ENCODE measurements at regions not wholly inside any gene's neighbourhood (a gene's known extent, or its start where the extent isn't known, plus 50 kb on each side); places are given as distances from the start of the nearest gene placed in this dataset.

GRCh38 chr10:43710772-43711471 lies 62.2 kb upstream of the ZNF32 start:
- POLR2A ChIA-PET, result no interaction called here
- CTCF ChIA-PET, result no interaction called here

GRCh38 chr10:43708262-43708661 lies 59.6 kb upstream of the ZNF32 start:
- TF ChIP-seq CTCF (IDR thresholded peaks at IDR 0.05; ENCODE audit: low read depth, low read length), result no peak
- H3K27ac ChIP-seq (ENCODE audit: low read depth, low read length), result no peak overlapping the region
- no peaks in the 10 kb centered on the region for H3K27me3 ChIP-seq (ENCODE audit: control insufficient read depth, insufficient read depth, low read length)
- H3K9me3 ChIP-seq (ENCODE audit: control insufficient read depth, insufficient read depth, low read length), result no peaks in the 10 kb centered on the region; the same call in 1 of the 2 replicates
- POLR2A ChIA-PET, result no interaction called here
- H3K4me3 ChIP-seq (ENCODE audit: low read depth, low read length), result no peak overlapping the region
- CTCF ChIA-PET, result no interaction called here
- no peak for DNase-seq (ENCODE audit: low read depth, low spot score)

More at GRCh38 chr10:43710772-43711471, 62.2 kb upstream of the ZNF32 start:
- Histone ChIP-seq H3K9me3 (ENCODE audit: control insufficient read depth, insufficient read depth, low read length) (no peaks in the 10 kb centered on the region; the same call in 1 of the 2 replicates), H3K27ac (ENCODE audit: low read depth, low read length) (no peak overlapping the region), H3K4me3 (ENCODE audit: low read depth, low read length) (no peak overlapping the region), H3K27me3 (ENCODE audit: control insufficient read depth, insufficient read depth, low read length) (peaks cover 3% of the 10 kb centered on the region)
- TF ChIP-seq CTCF (IDR thresholded peaks at IDR 0.05; ENCODE audit: low read depth, low read length), result no peak
- no peak for DNase-seq (ENCODE audit: low read depth, low spot score)

- DNase-seq (ENCODE audit: low read depth, low spot score), result no peak
- Histone ChIP-seq H3K27me3 (ENCODE audit: control insufficient read depth, insufficient read depth, low read length) (no peaks in the 10 kb centered on the region), H3K9me3 (ENCODE audit: control insufficient read depth, insufficient read depth, low read length) (no peaks in the 10 kb centered on the region; the same call in 1 of the 2 replicates), H3K27ac (ENCODE audit: low read depth, low read length) (no peak overlapping the region), H3K4me3 (ENCODE audit: low read depth, low read length) (no peak overlapping the region)
- no peak for TF ChIP-seq CTCF (IDR thresholded peaks at IDR 0.05; ENCODE audit: low read depth, low read length)
- POLR2A ChIA-PET, result no interaction called here
- CTCF ChIA-PET, result no interaction called here
These were observed 59.1 kb upstream of the ZNF32 start for GRCh38 chr10:43707770-43708169.

- ChIA-PET POLR2A (no interaction called here), CTCF (no interaction called here)
- no peaks in the 10 kb centered on the region; the same call in 1 of the 2 replicates for H3K9me3 ChIP-seq (ENCODE audit: control insufficient read depth, insufficient read depth, low read length)
- no peak overlapping the region for H3K4me3 ChIP-seq (ENCODE audit: low read depth, low read length)
- no peak for DNase-seq (ENCODE audit: low read depth, low spot score)
- H3K27me3 ChIP-seq (ENCODE audit: control insufficient read depth, insufficient read depth, low read length), result no peaks in the 10 kb centered on the region
- no peak for TF ChIP-seq CTCF (IDR thresholded peaks at IDR 0.05; ENCODE audit: low read depth, low read length)
- H3K27ac ChIP-seq (ENCODE audit: low read depth, low read length), result no peak overlapping the region
These were observed 57.5 kb upstream of the ZNF32 start for GRCh38 chr10:43706166-43706565.

GRCh38 chr10:43703286-43703685 lies 54.6 kb upstream of the ZNF32 start:
- no peaks in the 10 kb centered on the region; the same call in 1 of the 2 replicates for H3K9me3 ChIP-seq (ENCODE audit: control insufficient read depth, insufficient read depth, low read length)
- POLR2A ChIA-PET, result no interaction called here
- CTCF ChIA-PET, result no interaction called here
- no peak overlapping the region for H3K4me3 ChIP-seq (ENCODE audit: low read depth, low read length)
- no peak for DNase-seq (ENCODE audit: low read depth, low spot score)
- TF ChIP-seq CTCF (IDR thresholded peaks at IDR 0.05; ENCODE audit: low read depth, low read length), result no peak
- no peaks in the 10 kb centered on the region for H3K27me3 ChIP-seq (ENCODE audit: control insufficient read depth, insufficient read depth, low read length)
- no peak overlapping the region for H3K27ac ChIP-seq (ENCODE audit: low read depth, low read length)
